ENCODE measurements at regions not wholly inside any gene's neighbourhood (a gene's known extent, or its start where the extent isn't known, plus 50 kb on each side); places are given as distances from the start of the nearest gene placed in this dataset.

- no peak for DNase-seq
These were observed 73.8 kb upstream of the SHISAL1 start for GRCh38 chr22:44386386-44387035.

- DNase-seq, result no peak
These were observed 73.0 kb upstream of the SHISAL1 start for GRCh38 chr22:44385781-44386180.

GRCh38 chr22:44385296-44385610 lies 72.5 kb upstream of the SHISAL1 start:
- no peak for DNase-seq

GRCh38 chr22:44384563-44385295 lies 72.0 kb upstream of the SHISAL1 start:
- no peak for DNase-seq

GRCh38 chr22:44383652-44384562 lies 71.2 kb upstream of the SHISAL1 start:
- DNase-seq, result no peak

GRCh38 chr22:44383064-44383575 lies 70.4 kb upstream of the SHISAL1 start:
- no peak for DNase-seq

GRCh38 chr22:44382116-44383038 lies 69.6 kb upstream of the SHISAL1 start:
- DNase-seq, result no peak

GRCh38 chr22:44381761-44382115 lies 69.0 kb upstream of the SHISAL1 start:
- no peak for DNase-seq

GRCh38 chr22:44380756-44381486 lies 68.2 kb upstream of the SHISAL1 start:
- DNase-seq, result peak; percentile 26

GRCh38 chr22:44379817-44380755 lies 67.3 kb upstream of the SHISAL1 start:
- no peak for DNase-seq

GRCh38 chr22:44378380-44378779 lies 65.6 kb upstream of the SHISAL1 start:
- DNase-seq, result no peak

- DNase-seq, result no peak
These were observed 62.7 kb upstream of the SHISAL1 start for GRCh38 chr22:44375451-44375850.

- no peak for DNase-seq
These were observed 60.5 kb upstream of the SHISAL1 start for GRCh38 chr22:44373234-44373633.

- no peak for DNase-seq
These were observed 59.9 kb upstream of the SHISAL1 start for GRCh38 chr22:44372611-44373010.

GRCh38 chr22:44371741-44372525 lies 59.2 kb upstream of the SHISAL1 start:
- DNase-seq, result no peak

- DNase-seq, result no peak
These were observed 57.4 kb upstream of the SHISAL1 start for GRCh38 chr22:44369916-44370801.

GRCh38 chr22:44369293-44369661 lies 56.5 kb upstream of the SHISAL1 start:
- DNase-seq, result no peak

- no peak for DNase-seq
These were observed 56.0 kb upstream of the SHISAL1 start for GRCh38 chr22:44368611-44369292.

All from DMS153 (cell line).